ENCODE measurements at regions not wholly inside any gene's neighbourhood (a gene's known extent, or its start where the extent isn't known, plus 50 kb on each side); places are given as distances from the start of the nearest gene placed in this dataset.
A peak's percentile ranks its signal among the peaks of the same experiment; 100 is the strongest.

DNA sequence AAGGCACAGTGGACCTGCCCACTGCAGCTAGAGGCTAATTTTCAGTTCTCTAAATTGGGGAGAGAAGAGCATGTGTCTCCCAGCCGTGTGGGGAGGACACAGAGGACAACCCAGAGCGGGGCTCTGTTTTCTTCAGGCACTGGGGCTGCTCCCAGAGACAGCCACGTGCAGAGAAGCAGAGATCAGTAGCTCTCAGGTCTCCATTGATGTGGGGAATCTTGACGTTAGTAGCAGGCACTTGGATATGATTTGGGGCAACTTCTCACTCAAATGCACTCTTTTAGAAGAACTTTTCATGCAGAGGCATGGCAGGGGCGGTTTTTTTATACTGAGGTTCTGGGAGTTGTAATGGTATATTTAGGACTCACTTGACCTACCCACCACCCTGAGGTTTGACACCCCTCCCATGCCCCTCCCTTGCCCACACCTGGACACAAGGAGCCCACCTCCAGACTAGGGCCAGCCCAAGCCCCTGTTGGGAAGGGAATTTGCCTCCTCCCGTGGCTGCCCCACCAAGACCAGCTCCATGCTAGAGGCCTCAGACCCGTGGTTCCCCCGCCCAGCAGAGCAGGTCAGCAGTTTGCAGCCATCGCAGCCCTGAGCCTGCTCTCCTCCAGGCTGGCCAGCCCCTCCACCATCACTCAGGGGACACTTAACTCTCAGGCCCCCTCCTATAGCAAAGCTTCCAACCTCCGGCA, 94.2 kb upstream of the RTL6 start:
- no peak for DNase-seq (ENCODE audit: low read depth in 2 of 2)

DNA sequence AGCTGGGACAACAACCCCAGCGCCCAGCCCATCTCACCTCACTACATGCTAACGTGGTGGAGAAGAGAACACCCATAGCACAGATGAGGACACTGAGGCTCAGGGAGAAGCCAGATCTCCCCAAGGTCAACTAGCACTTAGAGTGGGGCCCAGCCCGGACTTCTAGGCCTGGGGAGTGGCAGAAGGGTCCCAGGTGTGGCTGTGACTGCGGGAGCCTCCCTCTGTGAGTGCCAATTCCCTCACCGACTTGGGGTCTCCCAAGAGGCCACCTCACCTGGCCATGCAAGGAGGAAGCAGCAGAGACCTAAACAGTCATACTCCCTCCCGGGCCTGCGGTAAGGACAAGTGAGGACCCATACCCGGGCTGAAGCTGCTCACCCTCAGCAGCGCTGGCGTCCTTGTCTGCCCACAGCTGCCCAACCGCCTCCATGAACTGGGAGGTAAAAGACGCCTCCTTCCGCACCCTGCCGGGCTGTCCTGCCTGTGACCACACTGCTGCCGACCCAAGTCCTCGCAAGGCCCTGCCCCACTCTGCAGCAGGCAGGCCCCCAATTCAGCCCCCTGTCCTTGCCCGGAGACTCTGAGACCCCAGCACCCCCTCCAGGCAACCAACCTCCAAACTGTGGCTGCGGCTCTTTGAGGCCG, 93.2 kb upstream of the RTL6 start:
- no peak for DNase-seq (ENCODE audit: low read depth in 2 of 2)

DNA sequence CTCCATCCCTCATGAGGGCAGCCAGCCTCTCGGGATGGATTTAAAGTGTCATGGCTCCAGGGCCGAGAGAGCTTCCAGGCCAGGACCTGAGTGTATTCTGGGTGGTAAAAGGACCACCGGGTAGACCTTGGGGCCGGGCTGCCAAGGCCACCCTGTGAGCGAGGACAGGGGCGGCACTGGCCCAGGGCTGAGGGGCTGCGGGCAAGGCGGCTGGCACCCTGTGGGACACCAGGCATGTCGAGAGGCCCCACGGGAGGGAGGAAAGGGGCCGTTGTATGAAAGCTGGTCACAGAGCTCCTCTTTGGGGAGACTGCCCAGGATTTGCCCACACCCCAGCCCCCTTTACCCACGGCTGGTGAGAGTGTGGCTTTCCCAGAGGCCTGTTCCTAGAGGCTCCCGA, 92.3 kb upstream of the RTL6 start:
- no peak for DNase-seq (ENCODE audit: low read depth in 2 of 2)

- no peak for DNase-seq (ENCODE audit: low read depth in 2 of 2)
These were observed 91.8 kb upstream of the RTL6 start for GRCh38 chr22:44589831-44590230.

GRCh38 chr22:44588348-44588747, 90.3 kb upstream of the RTL6 start:
- DNase-seq (ENCODE audit: low read depth in 2 of 2), result no peak

DNA sequence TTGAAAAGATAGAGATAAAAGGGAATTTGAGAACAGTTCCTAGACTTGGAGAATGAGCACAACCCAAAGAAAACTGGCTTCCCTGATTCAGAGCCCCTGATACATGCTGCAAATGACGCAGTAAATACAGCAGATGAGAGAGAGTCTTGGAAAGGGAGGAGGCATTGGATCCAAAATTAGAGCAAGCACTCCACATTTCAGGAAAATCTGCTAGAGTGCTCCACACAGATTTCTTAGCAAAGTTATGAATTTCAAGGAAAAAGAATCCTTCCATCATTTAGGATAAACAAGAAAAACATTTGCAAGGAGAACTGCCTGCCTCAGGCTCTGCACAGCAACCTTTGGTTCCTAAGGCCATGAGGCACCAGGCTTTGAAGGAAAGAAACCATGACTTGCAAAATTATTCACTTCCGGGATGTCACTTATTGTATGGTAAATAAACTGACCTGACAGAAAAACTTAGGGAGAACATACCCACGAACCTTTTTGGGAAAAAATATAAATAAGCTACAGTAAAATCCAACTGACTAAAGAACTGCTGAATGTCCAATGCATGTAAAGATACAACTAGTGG, 89.8 kb upstream of the RTL6 start:
- no peak for DNase-seq (ENCODE audit: low read depth in 2 of 2)

- peak in 1 of 2 donors; percentile 10 for DNase-seq (ENCODE audit: low read depth in 2 of 2)
These were observed 89.1 kb upstream of the RTL6 start for GRCh38 chr22:44586999-44587736.

- no peak for DNase-seq (ENCODE audit: low read depth in 2 of 2)
These were observed 88.4 kb upstream of the RTL6 start for GRCh38 chr22:44586351-44586990.

- no peak for DNase-seq (ENCODE audit: low read depth in 2 of 2)
These were observed 87.7 kb upstream of the RTL6 start for GRCh38 chr22:44585559-44586350.

DNA sequence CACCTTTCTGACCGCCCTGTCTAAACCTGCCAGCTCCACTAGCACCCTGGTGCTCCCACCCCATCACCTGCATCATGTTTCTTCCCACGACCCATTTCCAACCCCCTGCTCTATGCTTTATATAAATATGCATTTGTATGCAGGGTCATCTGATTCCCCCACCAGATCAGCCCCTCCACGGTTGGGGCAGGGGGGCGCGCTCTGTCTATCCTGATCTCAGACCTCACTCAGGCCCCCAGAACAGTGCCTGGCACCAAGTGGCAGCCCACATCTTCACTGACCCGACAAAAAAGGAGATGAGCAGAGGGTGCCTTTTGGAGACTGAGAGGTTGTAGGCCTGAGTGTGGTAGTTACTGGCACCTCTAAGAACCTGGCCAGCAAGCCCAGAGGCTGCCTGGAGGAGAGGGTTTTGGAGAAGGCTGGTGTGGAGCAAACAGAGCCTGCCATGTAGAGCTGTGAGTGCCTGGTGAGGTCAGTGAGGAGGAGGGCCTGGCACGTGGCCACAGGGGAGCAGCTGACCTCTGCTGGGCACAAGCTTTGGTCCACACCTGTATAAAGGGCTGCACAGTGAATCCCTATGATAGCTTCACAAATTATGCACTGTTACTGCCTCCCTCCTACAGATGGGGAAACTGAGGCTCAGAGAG, 86.3 kb upstream of the RTL6 start:
- DNase-seq (ENCODE audit: low read depth in 2 of 2), result no peak

DNA sequence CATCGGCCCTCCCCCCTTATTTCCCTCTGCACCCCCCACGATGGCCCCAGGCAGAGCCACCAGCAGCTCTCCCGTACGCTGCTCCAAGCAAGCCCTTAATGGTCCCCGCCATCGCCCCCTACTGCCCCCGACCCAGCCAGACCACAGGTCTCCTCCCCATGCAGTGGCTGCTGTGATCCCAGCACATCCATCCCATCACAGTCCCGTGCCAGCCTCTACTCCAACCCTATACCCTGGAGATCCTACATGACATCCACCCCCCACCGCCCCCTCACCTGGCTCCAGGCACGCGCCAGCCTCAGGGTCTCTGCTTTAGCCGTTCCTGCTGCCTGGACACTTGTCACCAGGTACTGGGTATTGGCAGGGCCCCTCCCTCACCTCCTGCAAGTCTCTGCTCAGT, 85.8 kb upstream of the RTL6 start:
- DNase-seq (ENCODE audit: low read depth in 2 of 2), result no peak

- DNase-seq (ENCODE audit: low read depth in 2 of 2), result peak in 1 of 2 donors; percentile 43
These were observed 85.2 kb upstream of the RTL6 start for GRCh38 chr22:44583061-44583760.

GRCh38 chr22:44582016-44582415, 84.0 kb upstream of the RTL6 start:
- DNase-seq (ENCODE audit: low read depth in 2 of 2), result no peak

DNA sequence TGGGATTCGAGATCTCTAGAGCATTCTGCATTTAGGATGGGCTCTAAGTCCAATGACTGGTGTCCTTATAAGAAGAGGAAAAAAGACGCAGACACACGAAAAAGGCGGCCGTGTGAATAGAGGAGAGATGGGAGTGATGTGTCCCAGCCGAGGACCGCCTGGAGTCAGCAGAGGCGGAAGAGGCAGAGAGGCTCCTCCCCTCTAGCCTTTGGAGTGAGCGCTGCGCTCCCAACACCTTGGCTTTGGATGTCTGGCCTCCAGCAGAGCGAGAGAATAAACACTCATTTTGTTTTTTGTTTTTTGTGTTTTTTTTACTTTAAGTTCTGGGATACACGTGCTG, 83.0 kb upstream of the RTL6 start:
- DNase-seq (ENCODE audit: low read depth in 2 of 2), result no peak

DNA sequence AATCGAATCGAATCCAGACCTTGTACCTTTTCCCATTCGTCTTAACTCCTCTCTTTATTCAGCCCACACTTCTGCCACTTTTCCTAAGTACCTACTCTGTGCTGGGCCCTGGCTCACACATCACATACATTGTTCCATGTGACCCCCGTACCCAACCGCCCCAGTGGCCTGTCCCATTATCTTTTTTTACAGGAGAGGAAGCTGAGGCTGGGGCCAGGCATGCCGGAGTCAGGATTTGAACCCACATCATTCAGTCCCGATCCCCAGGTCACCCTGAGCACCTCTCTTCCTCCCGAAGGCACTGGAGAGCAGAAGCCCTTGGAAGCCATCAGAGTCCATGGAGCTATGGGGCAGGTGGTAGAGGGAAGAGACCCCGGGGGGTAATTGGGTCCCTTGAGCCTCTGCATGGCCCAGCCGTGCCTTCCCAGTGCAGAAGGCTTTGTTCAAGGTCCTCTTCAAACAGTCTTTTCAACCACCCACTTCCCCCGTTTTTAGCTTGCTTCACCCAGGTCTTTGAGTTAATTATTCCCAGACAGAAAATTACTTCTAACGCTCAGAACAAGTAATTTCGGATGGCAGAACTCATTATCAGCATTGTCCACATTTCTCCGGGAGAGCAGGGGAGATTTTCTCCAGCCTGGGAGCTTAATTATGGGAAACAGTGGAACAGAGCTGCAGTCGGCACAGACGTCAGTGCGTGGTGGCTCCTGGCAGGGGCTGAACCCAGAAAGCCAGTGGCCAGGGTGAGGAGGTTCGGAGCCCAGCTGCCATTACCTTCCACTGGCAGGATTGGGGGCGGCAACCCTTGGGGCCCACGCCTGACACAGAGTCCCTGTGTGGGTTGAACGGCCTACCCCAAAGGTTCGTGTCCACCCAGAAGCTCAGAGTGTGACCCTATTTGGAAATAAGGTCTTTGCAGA, 82.4 kb upstream of the RTL6 start:
- DNase-seq (ENCODE audit: low read depth in 2 of 2), result no peak

DNA sequence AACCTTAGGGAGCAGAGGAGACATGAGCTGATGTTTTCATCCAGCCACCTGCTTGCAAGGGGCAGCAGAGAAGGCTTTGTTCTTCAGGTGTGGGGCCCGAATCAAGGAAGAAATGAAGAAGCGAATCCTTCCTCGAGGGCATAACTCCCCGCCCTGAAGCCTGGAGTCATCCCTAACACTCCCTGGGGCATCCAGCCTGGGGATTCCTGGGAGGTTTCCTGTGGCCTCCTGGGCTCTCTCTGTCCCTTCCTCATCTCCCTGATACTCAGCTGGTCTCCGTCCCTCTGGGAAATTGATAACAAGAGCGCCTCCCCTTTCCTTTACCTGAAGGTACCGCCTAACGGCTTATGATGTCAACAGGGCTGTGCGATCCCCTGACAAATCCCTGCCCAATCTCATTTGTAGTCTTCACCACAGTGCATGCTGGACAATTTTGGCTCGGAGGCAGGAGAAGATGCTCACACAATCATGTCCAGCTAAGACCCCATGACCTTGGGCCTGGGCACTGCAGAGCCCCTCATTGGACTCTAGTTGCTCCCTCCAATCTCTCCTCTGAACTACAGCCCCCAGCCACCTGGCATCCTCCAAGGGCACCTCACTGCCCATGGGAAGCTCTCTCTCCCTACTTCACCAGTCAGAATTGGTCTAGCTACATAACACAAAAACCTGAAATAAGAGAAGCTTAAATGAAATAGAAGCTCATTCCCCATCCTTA, 80.6 kb upstream of the RTL6 start:
- no peak for DNase-seq (ENCODE audit: low read depth in 2 of 2)

DNA sequence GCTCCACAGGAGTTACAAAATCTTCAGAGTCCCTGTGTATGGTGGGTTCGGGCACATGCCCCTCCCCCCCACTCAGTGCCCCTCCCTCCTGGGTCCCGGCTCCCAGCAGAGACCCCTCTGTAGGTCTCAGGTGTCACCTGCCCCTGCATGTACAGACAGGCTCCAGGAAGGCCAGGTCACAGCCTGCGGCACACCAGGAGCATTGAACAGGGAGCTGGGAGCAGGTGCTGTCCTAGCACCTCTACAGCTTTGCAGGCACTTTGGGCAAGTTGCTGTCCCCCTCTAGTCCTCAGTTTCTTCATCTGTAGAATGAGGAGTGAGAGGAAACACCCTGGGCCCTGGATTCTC, 80.1 kb upstream of the RTL6 start:
- no peak for DNase-seq (ENCODE audit: low read depth in 2 of 2)

DNA sequence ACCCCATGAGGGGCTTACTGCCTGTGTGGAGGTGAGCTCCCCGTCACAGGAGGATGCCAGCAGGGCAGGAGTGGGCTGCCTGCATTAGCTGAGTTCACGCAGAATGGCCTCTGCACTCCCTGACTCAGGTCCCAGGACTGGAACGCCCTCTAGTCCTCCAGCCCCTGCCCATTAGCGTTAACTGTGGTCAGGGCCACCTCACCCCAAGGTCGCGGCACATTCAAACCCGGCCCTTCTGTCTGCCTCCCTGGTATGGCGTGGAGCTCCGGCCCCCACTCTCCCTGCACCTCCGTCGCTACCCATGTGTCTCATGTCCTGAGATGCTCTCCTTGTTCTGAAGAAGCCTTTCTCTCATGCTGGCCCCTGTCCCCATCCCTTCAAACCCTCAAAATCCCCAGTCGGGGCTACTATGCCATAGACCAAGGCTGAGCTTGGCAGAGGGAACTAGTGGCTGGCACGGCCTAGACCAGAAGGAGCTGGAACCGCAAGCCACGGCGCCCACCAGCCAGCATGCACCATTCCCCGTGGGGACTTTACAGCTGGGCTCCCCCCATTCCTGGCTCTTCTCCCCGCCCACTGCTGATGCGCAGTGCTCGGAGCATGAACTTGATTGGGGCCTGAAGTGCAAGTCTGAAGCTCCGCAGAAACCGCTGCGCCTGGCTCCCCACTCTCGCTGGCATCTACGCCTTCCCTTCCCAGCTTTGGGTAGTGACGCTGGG, 79.5 kb upstream of the RTL6 start:
- DNase-seq (ENCODE audit: low read depth in 2 of 2), result no peak
